Endodermal cell (in vitro differentiated cells): ENCODE measurements at regions not wholly inside any gene's neighbourhood (a gene's known extent, or its start where the extent isn't known, plus 50 kb on each side); places are given as distances from the start of the nearest gene placed in this dataset.

ENCODE experiments used
- DNase-seq: peaks from one replicate; pipeline ENCODE4 v3.0.0-alpha.2; 2017
- H3K27ac ChIP-seq: 2 replicates; pipeline ENCODE4 v1.5.1; 2013; ENCODE audit warnings: mild to moderate bottlenecking, low read depth, low read length, moderate library complexity
- H3K27me3 ChIP-seq: 2 replicates; pipeline ENCODE4 v1.6.1; 2013; ENCODE audit warnings: mild to moderate bottlenecking, low read length, moderate library complexity; ENCODE audit not compliant: insufficient read depth, control insufficient read depth, poor library complexity, severe bottlenecking
- H3K36me3 ChIP-seq: 2 replicates; pipeline ENCODE4 v1.7.0; 2013; ENCODE audit warnings: mild to moderate bottlenecking, low read length, moderate library complexity; ENCODE audit not compliant: control insufficient read depth, insufficient read depth
- H3K4me1 ChIP-seq: one replicate; pipeline ENCODE4 v1.7.0; 2013; ENCODE audit warnings: low read length; ENCODE audit not compliant: control insufficient read depth, insufficient read depth
- H3K4me3 ChIP-seq: 2 replicates; pipeline ENCODE4 v1.5.1; 2013; ENCODE audit warnings: mild to moderate bottlenecking, low read length, moderate library complexity
- H3K9ac ChIP-seq: 2 replicates; pipeline ENCODE4 v1.6.1; 2013; ENCODE audit warnings: mild to moderate bottlenecking, low read length, moderate library complexity; ENCODE audit not compliant: poor library complexity, severe bottlenecking; ENCODE audit errors: extremely low read depth
- H3K9me3 ChIP-seq: 2 replicates; pipeline ENCODE4 v1.6.1; 2013; ENCODE audit warnings: mild to moderate bottlenecking, low read length, moderate library complexity; ENCODE audit not compliant: control insufficient read depth
- H3K27ac Mint-ChIP-seq: 2 replicates; pipeline ENCODE4 v1.8.0; 2020; ENCODE audit warnings: mixed read lengths
- H3K27me3 Mint-ChIP-seq: 2 replicates; pipeline ENCODE4 v1.8.0; 2021; ENCODE audit warnings: mild to moderate bottlenecking, mixed read lengths; ENCODE audit not compliant: insufficient read depth
- H3K36me3 Mint-ChIP-seq: 2 replicates; pipeline ENCODE4 v1.8.0; 2020; ENCODE audit warnings: low read depth, mixed read lengths
- H3K4me1 Mint-ChIP-seq: 2 replicates; pipeline ENCODE4 v1.8.0; 2020; ENCODE audit warnings: mixed read lengths
- H3K4me3 Mint-ChIP-seq: 2 replicates; pipeline ENCODE4 v1.8.0; 2020; ENCODE audit warnings: mild to moderate bottlenecking, moderate library complexity, mixed read lengths
- H3K9me3 Mint-ChIP-seq: 2 replicates; pipeline ENCODE4 v1.8.0; 2020; ENCODE audit warnings: mild to moderate bottlenecking, mixed read lengths
- CTCF ChIP-seq: fragments of 200-600 bp; sonication (generic); conservative IDR thresholded peaks from 2 replicates; pipeline ENCODE4 v1.5.0; 2021; ENCODE audit warnings: antibody characterized with exemption, mild to moderate bottlenecking
- WGBS, 2 experiments: methylation state at CpG; one replicate each; pipeline versions ENCODE4 v1.1.5 to v1.1.7; 2013; ENCODE audit warnings: missing lambda C conversion rate in 2 of 2, mixed read lengths in 1 of 2; ENCODE audit not compliant: insufficient coverage in 1 of 2, insufficient read length in 1 of 2; 5-methylcytosine and 5-hydroxymethylcytosine counted together

- no peak for TF ChIP-seq CTCF
- H3K9me3 ChIP-seq: peaks cover under 1% of the 10 kb centered on the region
- H3K27me3 ChIP-seq: no peaks in the 10 kb centered on the region
- WGBS, 2 experiments: 98 to 100% methylated on average over 1 to 2 of the region's 2 CpGs
- Mint-ChIP-seq H3K27ac (no peak overlapping the region), H3K36me3 (no peaks in the 10 kb centered on the region), H3K9me3 (no peaks in the 10 kb centered on the region), H3K27me3 (no peaks in the 10 kb centered on the region), H3K4me1 (peaks cover 6% of the 10 kb centered on the region), H3K4me3 (no peak overlapping the region)
- H3K9ac ChIP-seq: no peak overlapping the region
- peaks cover 2% of the 10 kb centered on the region for H3K4me1 ChIP-seq
- H3K4me3 ChIP-seq: no peak overlapping the region
- no peak overlapping the region for H3K27ac ChIP-seq
- H3K36me3 ChIP-seq: no peaks in the 10 kb centered on the region
- DNase-seq: no peak
Observed at GRCh38 chr12:90084018-90084417, 375.4 kb upstream of the ATP2B1 start.

GRCh38 chr12:90080616-90081015 lies 372.0 kb upstream of the ATP2B1 start:
- no peak overlapping the region for H3K4me3 Mint-ChIP-seq
- no peaks in the 10 kb centered on the region for H3K27me3 ChIP-seq
- H3K36me3 ChIP-seq: no peaks in the 10 kb centered on the region
- H3K27ac Mint-ChIP-seq: no peak overlapping the region
- WGBS, 2 experiments: 69 to 100% methylated on average over 1 of the region's 1 CpG
- peaks cover 4% of the 10 kb centered on the region for H3K4me1 Mint-ChIP-seq
- H3K27me3 Mint-ChIP-seq: no peaks in the 10 kb centered on the region
- TF ChIP-seq CTCF: no peak
- H3K27ac ChIP-seq: no peak overlapping the region
- no peak overlapping the region for H3K9ac ChIP-seq
- DNase-seq: no peak
- no peaks in the 10 kb centered on the region for H3K9me3 ChIP-seq
- H3K9me3 Mint-ChIP-seq: no peaks in the 10 kb centered on the region
- H3K4me1 ChIP-seq: peaks cover 2% of the 10 kb centered on the region
- H3K36me3 Mint-ChIP-seq: no peaks in the 10 kb centered on the region
- no peak overlapping the region for H3K4me3 ChIP-seq

- no peak overlapping the region for H3K4me3 Mint-ChIP-seq
- no peak overlapping the region for H3K27ac Mint-ChIP-seq
Observed at GRCh38 chr12:90079529-90080210, 371.0 kb upstream of the ATP2B1 start.

More at GRCh38 chr12:90079529-90080210, 371.0 kb upstream of the ATP2B1 start:
- peaks cover 4% of the 10 kb centered on the region for H3K4me1 Mint-ChIP-seq
- 60 to 65% methylated on average over 3 to 4 of the region's 4 CpGs for WGBS, 2 experiments
- no peaks in the 10 kb centered on the region for H3K36me3 Mint-ChIP-seq
- Histone ChIP-seq H3K4me3 (no peak overlapping the region), H3K9ac (no peak overlapping the region), H3K9me3 (no peaks in the 10 kb centered on the region), H3K4me1 (peaks cover 2% of the 10 kb centered on the region), H3K27ac (no peak overlapping the region), H3K27me3 (no peaks in the 10 kb centered on the region), H3K36me3 (no peaks in the 10 kb centered on the region)
- peaks cover 6% of the 10 kb centered on the region for H3K27me3 Mint-ChIP-seq
- no peak for DNase-seq
- H3K9me3 Mint-ChIP-seq: no peaks in the 10 kb centered on the region
- no peak for TF ChIP-seq CTCF
